GM18867 (cell line): ENCODE measurements at regions not wholly inside any gene's neighbourhood (a gene's known extent, or its start where the extent isn't known, plus 50 kb on each side); places are given as distances from the start of the nearest gene placed in this dataset.
"Not testable (repeated sequence)": the region's sequence is repeated elsewhere in the genome, so short reads cannot be mapped to it uniquely, and the experiment has no call there.

Source experiments
- ATAC-seq: cut with Tn5 transposase; IDR thresholded peaks from one replicate; pipeline ENCODE4 v1.9.1; 2021; ENCODE audit warnings: mild to moderate bottlenecking, moderate library complexity; ENCODE audit not compliant: unreplicated experiment

DNA sequence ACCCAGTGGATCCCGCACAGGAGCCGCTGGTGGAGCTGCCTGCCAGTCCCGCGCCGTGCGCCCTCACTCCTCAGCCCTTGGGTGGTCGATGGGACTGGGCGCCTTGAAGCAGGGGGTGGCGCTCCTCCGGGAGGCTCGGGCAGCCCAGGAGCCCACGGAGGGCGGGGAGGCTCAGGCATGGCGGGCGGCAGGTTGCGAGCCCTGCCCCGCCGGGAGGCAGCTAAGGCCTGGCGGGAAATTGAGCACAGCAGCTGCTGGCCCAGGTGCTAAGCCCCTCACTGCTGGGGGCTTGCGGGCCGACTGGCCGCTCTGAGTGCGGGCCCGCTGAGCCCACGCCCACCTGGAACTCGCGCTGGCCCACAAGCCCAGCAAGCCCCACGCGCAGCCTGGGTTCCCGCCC lies 127.1 kb upstream of the TMEM164 start:
- no peak for ATAC-seq

GRCh38 chrX:109878236-109878635 lies 124.7 kb upstream of the TMEM164 start:
- no peak for ATAC-seq

DNA sequence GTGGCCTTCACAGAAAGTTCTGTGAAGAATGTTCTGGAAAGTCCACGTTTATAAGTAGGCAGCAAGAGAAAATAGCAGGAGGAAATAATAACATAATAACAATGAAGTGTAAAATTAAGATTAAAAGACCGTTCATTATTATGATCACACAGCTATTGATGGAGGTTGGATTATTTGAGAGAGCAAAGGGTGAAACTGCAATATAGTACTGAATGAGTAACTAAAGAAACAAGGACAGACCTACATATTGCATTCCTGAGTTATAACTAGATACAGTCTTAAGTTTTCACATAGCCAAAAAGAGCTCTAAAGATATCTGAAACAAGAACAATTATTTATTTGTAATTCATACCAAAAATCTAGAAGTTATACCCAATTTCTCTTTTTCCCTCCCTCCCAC lies 122.9 kb upstream of the TMEM164 start:
- ATAC-seq: no peak

DNA sequence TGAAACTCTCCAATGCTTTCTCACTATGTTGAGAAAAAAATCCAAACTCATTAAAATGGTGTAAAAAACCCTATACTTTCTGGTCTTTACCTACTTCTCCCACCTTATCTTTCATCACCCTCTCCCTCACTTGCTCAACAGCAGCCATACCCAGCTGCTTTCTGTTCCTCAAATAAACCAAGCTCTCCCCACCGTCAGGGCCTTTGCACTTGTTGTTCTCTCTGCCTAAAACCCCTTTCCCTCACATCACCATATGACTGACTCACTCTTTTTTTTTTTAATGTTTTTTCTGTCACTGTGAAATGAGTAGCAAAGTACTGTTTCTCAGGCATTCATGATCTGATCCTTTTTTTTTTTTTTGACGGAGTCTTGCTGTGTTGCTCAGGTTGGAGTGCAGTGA lies 122.3 kb upstream of the TMEM164 start:
- peak; percentile 97 for ATAC-seq

DNA sequence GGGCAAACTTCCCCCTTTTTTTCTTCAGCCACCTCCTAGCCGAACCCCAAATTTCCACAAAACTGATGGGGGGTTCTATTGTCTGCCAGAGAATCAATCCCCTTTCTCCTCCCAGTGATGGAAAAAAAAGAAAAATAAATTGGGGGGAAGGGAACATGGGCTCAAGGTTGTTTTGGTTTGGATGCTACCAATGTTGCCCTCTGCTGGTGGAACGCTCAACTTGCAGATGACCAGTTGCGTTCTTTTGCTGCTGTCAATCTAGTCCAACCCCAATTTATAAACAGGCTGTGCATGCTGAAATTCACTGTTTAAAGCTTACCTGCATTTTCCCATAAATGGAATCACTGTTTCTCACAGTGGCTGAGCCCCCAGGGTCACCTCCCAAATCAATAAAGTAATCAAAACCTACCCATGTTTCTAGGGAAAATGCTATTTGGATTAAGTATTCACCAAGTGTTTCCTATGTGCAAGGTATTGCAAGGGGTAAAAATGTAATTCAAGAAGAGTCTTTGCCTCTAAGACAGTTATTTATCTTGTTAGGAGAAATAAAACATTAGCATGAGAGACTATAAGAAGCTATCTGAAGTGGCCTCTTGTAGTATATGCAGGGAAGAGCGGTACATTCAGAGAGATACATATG lies 116.7 kb upstream of the TMEM164 start:
- peak; percentile 45 for ATAC-seq

DNA sequence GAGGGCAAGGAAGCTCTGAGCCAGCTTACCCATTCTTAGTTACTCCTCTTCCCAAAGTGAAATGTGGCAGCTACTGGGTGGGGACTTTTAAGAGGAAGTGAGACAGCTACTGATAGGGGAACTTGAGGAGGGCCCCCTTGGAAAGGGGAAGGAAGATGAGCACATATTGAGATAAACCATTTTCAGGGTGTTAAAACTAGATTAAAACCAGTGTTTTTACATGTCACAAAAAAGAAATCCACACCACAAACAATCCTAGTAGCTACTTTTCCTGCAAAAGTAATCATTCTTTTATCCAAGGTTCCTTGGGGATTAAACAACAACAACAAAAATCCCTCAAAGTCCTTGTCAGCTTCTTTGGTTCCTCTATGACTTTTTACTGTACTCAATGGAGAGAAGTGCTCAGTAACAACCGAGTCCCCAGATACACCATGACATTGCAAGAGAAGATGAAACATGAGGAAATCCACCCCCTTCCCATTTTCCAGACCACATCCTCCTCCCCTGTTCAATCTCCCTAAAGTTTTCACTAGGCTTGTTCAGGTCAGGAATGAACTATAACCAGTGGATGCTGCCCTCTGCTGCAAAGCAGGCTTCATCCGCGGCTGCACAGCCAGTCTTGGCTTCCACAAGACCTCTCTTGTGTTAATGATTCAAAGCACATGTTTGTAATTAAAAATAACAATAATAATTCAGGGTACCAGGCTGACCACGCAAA lies 113.5 kb upstream of the TMEM164 start:
- ATAC-seq: peak; percentile 48

DNA sequence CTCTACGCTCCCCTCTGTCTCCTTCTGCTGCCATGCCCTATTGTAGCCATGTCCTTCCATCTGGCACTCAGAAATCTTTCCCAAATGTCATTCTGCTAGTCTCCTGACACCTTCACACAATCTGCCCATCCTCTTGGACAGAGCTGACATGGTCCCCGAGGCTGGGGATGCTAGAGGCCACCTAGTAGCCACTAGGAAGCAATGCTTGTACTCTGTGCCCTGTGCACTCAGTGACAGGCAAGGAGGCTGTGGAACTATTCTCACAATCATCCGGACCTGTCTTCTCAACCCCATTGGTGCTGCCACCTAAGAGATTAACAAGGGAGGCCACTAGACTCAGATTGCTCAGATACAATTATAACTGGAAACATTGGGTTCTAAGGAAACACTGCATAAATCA lies 112.6 kb upstream of the TMEM164 start:
- ATAC-seq: no peak

- peak; percentile 69 for ATAC-seq
Observed at GRCh38 chrX:109890910-109891502, 111.9 kb upstream of the TMEM164 start.

GRCh38 chrX:109896024-109896423 lies 106.9 kb upstream of the TMEM164 start:
- ATAC-seq: not testable (repeated sequence)

GRCh38 chrX:109902665-109903064 lies 100.2 kb upstream of the TMEM164 start:
- no peak for ATAC-seq

- ATAC-seq: no peak
Observed at GRCh38 chrX:109911046-109911445, 91.9 kb upstream of the TMEM164 start.

GRCh38 chrX:109912993-109913392 lies 89.9 kb upstream of the TMEM164 start:
- not testable (repeated sequence) for ATAC-seq

DNA sequence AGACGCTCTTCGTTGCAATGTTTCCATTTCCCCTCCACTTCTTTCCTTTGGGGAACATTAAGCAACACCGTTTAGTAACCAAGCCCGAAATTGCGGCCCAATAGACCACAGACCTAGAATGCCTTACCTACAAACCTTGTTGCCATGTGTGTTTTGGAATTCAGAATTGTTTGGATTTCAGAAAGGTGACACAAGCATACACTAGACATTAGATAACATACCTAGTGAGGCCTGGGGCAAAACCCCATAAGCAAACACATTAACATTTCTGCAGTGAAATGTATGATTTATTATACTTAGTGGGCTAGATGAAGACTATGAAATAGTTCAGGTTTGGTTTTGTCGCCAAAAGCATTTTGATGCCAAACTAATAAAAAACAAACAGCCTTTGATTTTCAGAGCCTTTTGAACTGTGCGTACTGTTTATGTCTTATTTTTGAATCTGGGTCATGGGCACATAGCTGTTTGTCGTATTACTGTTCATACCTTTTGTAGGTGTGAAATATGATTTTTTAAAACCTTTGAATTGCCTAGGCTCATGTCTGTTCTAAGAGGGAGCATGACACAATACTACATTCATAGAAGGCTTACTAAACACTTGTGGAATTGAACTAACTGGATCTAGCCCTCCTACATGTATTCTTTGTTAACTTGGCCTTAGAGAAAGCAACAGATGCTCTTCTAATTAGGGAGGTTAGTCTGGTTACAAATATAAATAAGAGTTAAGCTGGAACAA lies 88.6 kb upstream of the TMEM164 start:
- ATAC-seq: no peak

GRCh38 chrX:109918753-109919152 lies 84.2 kb upstream of the TMEM164 start:
- no peak for ATAC-seq

DNA sequence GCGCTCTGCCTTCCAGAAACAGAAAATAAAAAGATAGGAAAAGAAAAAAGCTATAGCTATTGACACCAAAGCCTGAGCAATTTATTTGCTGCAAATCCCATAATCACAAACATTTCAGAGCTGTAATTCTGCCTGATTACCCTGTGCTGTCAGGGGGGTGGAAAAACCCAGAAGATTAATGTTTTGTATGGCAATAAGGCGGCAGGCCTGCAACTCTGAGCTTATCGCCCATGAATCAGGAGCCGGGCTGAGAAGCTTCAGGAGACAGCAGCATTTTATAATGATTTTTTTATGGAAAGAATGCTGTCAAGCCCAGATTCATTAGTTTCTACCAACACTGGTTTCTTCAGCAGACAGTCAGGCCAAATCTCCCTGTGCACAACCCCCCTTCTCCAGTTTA lies 82.6 kb upstream of the TMEM164 start:
- ATAC-seq: no peak

- ATAC-seq: no peak
Observed at GRCh38 chrX:109920868-109921267, 82.0 kb upstream of the TMEM164 start.

- no peak for ATAC-seq
Observed at GRCh38 chrX:109922190-109922589, 80.7 kb upstream of the TMEM164 start.

DNA sequence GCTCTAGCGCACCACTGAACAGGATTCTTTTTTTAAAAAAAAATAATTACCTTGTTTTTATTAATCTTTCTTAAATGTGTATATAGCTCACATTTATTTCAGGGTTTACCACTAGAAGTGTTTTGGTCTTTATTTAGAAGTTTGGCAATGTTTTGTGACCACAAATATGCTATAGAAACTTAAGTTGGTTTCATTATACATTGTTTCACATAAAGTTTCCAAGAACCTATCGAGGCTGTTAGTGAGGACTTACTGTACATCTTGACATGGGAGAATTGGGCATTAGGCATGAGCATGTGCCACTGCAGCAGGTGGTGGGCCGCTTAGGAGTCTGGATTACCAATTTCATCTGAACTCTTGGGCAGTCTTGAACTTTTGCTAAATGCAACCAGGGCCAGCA lies 77.9 kb upstream of the TMEM164 start:
- peak; percentile 52 for ATAC-seq

DNA sequence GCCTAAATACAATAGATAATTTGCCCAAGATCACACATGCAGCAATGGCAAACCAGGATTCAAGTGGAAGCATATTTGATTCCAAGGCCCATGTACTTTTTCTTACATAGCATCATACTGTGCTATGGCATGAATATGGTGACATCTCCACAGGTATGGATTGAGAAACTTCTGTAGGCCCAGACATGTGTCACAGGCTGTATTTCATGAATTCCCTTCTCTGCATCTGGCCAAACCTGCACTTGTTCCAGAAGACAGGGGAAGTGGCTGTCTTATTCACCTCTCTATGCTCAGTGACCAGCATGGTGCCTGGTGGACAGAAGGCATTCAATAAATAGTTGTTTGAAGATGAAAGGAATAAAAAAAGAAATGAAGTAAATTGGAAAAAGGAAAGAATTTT lies 77.3 kb upstream of the TMEM164 start:
- no peak for ATAC-seq

GRCh38 chrX:109926118-109926517 lies 76.8 kb upstream of the TMEM164 start:
- ATAC-seq: no peak
